ENCODE measurements at regions not wholly inside any gene's neighbourhood (a gene's known extent, or its start where the extent isn't known, plus 50 kb on each side); places are given as distances from the start of the nearest gene placed in this dataset.

DNA sequence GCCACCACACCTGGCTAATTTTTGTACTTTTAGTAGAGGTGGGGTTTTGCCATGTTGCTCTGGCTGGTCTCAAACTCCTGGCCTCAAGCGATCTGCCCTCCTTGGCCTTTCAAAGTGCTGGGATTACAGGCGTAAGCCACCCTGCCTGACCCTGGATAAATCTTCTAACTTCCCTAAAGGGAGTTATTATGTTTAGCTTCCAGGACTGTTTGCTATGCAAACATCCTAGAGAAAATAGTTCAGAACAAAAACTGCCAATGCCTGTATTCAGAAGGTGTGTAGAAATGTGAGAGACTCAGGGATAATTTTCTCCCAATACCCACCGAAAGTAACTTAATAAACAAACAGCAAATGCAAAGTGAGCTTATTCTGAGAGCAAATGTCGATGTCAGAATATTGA, 301.2 kb downstream of the TGFB2 start:
- ChIA-PET POLR2A (no interaction called here), CTCF (interaction anchor here (1.4 kb wide), 1 partner anchor 9 kb away, joined by 3 read pairs; no protein-coding TSS in a partner anchor)
- TF ChIP-seq, protein P1, sequence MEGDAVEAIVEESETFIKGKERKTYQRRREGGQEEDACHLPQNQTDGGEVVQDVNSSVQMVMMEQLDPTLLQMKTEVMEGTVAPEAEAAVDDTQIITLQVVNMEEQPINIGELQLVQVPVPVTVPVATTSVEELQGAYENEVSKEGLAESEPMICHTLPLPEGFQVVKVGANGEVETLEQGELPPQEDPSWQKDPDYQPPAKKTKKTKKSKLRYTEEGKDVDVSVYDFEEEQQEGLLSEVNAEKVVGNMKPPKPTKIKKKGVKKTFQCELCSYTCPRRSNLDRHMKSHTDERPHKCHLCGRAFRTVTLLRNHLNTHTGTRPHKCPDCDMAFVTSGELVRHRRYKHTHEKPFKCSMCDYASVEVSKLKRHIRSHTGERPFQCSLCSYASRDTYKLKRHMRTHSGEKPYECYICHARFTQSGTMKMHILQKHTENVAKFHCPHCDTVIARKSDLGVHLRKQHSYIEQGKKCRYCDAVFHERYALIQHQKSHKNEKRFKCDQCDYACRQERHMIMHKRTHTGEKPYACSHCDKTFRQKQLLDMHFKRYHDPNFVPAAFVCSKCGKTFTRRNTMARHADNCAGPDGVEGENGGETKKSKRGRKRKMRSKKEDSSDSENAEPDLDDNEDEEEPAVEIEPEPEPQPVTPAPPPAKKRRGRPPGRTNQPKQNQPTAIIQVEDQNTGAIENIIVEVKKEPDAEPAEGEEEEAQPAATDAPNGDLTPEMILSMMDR (IDR thresholded peaks at IDR 0.05; ENCODE audit: control extremely low read depth, extremely low read depth, low read depth, missing control alignments) = no peak

DNA sequence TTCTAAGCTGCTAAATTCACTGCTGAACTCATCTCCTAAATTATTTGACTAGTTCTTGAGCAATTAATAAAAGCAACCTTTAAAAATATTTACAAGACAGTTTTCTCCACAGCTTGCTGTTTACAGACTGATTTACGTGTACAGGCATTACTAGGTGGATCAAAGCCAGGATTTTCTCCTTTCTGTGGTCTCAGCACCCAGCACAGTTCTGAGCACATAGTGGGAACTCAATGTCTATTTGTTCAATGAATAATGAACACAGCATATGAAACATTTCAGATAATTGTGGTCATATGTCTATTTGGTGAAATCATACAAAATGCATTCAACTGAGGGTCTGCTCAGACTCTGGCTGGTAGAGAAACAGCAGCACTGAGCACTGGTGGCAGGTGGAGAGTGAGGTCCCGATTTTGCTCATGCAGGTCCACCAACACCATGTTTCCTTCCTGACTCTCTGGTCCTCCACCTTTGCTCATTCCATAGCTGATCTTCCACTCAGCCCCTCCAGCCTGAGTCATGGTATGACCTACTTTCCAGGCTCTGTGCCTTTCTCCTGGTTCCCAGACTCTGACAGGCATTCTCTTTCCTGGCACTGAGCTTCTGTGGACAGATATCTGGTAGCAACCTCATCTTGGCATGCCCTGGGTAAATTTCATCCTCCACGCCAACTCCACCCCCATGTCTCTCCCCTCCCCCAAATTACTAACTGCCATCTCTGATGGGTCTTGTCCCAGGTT, 311.3 kb downstream of the TGFB2 start:
- no peak for DNase-seq (ENCODE audit: extremely low spot score)
- CTCF ChIA-PET = no interaction called here
- POLR2A ChIA-PET = no interaction called here
- TF ChIP-seq, protein P1 (IDR thresholded peaks at IDR 0.05; ENCODE audit: control extremely low read depth, extremely low read depth, low read depth, missing control alignments) = no peak

More for the DNA sequence above, 301.2 kb downstream of the TGFB2 start:
- DNase-seq (ENCODE audit: extremely low spot score) = no peak

DNA sequence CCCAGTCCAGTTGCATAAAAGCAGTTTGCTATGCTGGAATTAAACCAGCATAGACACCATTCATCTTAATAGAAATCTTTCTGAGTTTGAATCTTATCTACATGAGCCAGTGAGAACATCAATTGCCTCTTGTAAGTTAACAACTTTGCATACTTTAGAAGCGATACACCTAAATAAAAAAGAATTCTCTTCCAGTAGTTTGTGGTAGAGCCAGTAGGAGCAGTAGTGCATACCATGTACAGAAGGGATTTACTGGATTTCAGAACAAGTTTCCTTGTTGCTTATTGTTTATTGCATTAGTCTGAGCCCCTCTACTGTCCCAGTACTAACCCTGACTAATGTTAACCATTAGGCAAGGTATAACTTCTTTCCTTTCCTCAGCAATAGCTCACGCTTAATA, 313.1 kb downstream of the TGFB2 start:
- ChIA-PET CTCF (no interaction called here), POLR2A (no interaction called here)
- TF ChIP-seq, protein P1 (IDR thresholded peaks at IDR 0.05; ENCODE audit: control extremely low read depth, extremely low read depth, low read depth, missing control alignments) = no peak
- no peak for DNase-seq (ENCODE audit: extremely low spot score)

DNA sequence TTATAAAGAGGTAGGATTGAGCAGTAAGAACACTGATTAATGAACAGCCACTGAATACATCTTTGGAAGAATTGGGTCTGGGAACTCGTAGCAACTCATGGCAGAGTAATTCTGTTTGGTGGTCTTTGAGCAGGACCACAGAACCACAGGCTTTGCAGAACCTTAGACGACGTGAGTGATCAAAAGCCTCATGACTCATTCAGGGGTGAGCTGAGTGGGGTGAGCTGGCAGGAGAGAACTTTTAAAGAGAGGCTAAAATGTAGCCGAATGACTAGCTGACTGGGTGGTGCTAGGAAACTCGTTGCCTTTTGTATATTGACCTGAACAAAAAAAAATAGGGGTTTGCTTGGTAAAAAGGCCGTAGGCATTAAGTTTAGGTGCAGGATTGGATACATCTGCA, 313.8 kb downstream of the TGFB2 start:
- TF ChIP-seq, protein P1 (IDR thresholded peaks at IDR 0.05; ENCODE audit: control extremely low read depth, extremely low read depth, low read depth, missing control alignments) = no peak
- ChIA-PET CTCF (no interaction called here), POLR2A (no interaction called here)
- no peak for DNase-seq (ENCODE audit: extremely low spot score)

DNA sequence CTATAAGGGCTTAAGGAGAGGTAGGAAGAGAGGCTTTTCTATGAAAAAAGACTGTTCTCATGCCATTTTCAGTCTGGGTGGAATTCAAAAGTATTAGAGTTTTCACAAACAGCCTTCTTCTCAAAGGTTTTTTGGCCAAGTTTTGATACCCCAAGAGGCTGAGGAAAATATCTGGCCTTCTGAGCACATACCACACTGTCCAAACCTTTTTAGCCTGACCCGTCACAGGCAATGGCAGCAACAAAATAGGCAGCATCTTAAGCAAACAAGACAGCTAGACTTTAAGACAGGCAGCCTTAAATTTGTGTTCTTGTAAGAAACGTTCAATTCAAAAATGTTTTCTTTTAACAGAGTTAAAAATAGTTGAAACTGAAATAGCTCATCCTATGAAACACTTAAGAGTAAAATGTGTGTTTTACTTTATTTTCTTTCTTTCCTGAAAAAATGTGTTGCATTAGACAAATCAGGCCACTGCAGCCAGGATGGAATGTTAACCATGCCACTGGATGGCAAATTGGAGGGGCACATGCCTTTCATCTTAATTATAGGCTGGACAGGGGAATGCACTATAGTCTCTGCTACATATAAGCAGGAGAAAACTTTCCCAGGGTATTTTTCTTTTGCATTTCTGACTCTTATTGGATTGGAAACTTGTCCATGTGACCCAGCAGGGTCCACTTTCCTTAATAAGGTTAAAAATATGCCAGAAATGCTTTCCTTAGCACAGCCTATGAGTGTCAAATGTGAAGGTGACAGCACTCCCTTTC, 315.0 kb downstream of the TGFB2 start:
- no peak for DNase-seq (ENCODE audit: extremely low spot score)
- TF ChIP-seq, protein P1 (IDR thresholded peaks at IDR 0.05; ENCODE audit: control extremely low read depth, extremely low read depth, low read depth, missing control alignments) = no peak

DNA sequence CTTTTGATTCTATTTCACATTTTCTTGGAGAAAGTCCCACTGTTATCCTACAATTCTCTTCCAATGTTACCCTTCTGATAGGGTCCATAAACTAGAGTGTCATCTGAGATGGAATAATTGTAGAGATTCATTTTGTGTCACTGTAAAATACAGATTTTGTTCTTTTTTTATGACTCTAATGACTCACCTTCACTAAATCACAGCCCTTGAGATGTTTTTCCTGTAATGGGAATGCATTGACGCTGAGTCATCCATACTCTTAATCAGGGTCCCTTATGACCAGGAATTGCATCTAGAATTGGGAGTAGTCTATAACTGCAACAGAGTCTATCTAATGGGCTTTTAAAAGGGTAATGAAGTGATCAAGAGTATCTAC, 315.5 kb downstream of the TGFB2 start:
- ChIA-PET CTCF (no interaction called here), POLR2A (no interaction called here)
- no peak for DNase-seq (ENCODE audit: extremely low spot score)
- TF ChIP-seq, protein P1 (IDR thresholded peaks at IDR 0.05; ENCODE audit: control extremely low read depth, extremely low read depth, low read depth, missing control alignments) = no peak

More for the DNA sequence above, 315.0 kb downstream of the TGFB2 start:
- ChIA-PET CTCF (no interaction called here), POLR2A (no interaction called here)

Measured in GM10248 (cell line).